ENCODE measurements at regions not wholly inside any gene's neighbourhood (a gene's known extent, or its start where the extent isn't known, plus 50 kb on each side); places are given as distances from the start of the nearest gene placed in this dataset.

DNA sequence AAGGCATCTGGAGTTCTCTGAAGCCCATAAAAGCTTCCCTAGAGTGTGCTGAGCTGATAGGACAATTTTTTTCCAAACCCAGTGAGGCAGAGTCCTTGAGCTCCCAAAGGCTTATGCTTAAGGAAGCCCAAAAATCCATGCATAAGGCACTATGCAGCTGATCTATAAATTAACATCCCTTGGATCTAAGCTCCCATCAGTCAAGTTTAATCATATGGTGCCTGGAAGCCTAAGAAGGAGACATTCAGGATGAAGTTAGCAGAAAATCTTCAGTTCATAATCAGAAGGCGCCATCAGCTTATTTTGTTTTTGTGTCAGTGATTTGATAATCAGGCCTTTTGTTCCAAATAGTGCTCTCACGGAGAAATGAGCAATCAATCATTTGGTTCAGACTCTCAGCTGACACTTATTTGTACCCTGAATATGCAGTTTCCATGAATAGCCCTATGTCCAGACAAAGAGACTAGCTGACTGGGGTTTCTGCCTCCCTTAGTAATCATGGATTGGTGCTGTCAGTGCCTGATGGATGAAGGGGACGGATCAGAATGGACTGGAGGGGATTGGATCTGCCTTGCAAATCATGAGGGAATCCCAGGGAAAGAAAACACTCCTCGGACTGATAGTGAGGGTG lies 464.8 kb upstream of the RGPD4 start:
- H2AFZ ChIP-seq (ENCODE audit: low read depth, low read length), result no peak overlapping the region
- H3K9me1 ChIP-seq (ENCODE audit: control insufficient read depth, insufficient read depth, low read length), result no peaks in the 10 kb centered on the region
- H4K20me1 ChIP-seq (replicated peaks; ENCODE audit: control insufficient read depth, insufficient read depth, low read length), result no peaks in the 10 kb centered on the region
- H3K27ac ChIP-seq (ENCODE audit: extremely low read depth, low read depth, low read length), result no peak overlapping the region
- intact Hi-C loops (cut with micrococcal nuclease), result no loop called here
- 0% methylated on average over 4 of the region's 4 CpGs for WGBS (ENCODE audit: insufficient coverage, low coverage, missing lambda C conversion rate)
- H3K4me1 ChIP-seq (replicated peaks in 1 of 2; ENCODE audit: control insufficient read depth in 2 of 2, insufficient read depth in 2 of 2, low read length in 2 of 2), result no peaks in the 10 kb centered on the region
- no peaks in the 10 kb centered on the region for H3K27me3 ChIP-seq (ENCODE audit: control insufficient read depth in 2 of 2, insufficient read depth in 2 of 2, low read length in 2 of 2)
- in situ Hi-C loops (cut with MboI), result no loop called here
- H3K9me3 ChIP-seq (replicated peaks; ENCODE audit: control insufficient read depth, insufficient read depth, low read depth, low read length), result no peaks in the 10 kb centered on the region
- BruUV-seq (replicated peaks), result no TSS peak
- ATAC-seq (no peak), FAIRE-seq (no peak), DNase-seq (ENCODE audit: extremely low read depth in 1 of 4, low spot score in 3 of 4) (no peak)
- POLR2A ChIA-PET, result no interaction called here
- no peak overlapping the region for H3K4me2 ChIP-seq (ENCODE audit: insufficient read depth, low read length)
- TF ChIP-seq ZC3H4 (CRISPR knock-in tag; IDR thresholded peaks at IDR 0.05; ENCODE audit: borderline replicate concordance) (no peak), ZFP1 (CRISPR knock-in tag; IDR thresholded peaks at IDR 0.05) (no peak), ZKSCAN8 (CRISPR knock-in tag; IDR thresholded peaks at IDR 0.05) (no peak), MEF2A (IDR thresholded peaks at IDR 0.05; ENCODE audit: control insufficient read depth, low read depth, low read length) (no peak), CCNT2 (IDR thresholded peaks at IDR 0.05; ENCODE audit: borderline replicate concordance, extremely low read depth, insufficient read length, low read depth, low read length) (no peak), NRF1 (conservative IDR thresholded peaks at IDR 0.05 in 1 of 2, IDR thresholded peaks at IDR 0.05 in 1 of 2) (no peak)
- TF ChIP-seq, protein P1, sequence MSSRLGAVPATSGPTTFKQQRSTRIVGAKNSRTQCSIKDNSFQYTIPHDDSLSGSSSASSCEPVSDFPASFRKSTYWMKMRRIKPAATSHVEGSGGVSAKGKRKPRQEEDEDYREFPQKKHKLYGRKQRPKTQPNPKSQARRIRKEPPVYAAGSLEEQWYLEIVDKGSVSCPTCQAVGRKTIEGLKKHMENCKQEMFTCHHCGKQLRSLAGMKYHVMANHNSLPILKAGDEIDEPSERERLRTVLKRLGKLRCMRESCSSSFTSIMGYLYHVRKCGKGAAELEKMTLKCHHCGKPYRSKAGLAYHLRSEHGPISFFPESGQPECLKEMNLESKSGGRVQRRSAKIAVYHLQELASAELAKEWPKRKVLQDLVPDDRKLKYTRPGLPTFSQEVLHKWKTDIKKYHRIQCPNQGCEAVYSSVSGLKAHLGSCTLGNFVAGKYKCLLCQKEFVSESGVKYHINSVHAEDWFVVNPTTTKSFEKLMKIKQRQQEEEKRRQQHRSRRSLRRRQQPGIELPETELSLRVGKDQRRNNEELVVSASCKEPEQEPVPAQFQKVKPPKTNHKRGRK (tag; IDR thresholded peaks at IDR 0.05), result no peak
- TF ChIP-seq, protein P2, sequence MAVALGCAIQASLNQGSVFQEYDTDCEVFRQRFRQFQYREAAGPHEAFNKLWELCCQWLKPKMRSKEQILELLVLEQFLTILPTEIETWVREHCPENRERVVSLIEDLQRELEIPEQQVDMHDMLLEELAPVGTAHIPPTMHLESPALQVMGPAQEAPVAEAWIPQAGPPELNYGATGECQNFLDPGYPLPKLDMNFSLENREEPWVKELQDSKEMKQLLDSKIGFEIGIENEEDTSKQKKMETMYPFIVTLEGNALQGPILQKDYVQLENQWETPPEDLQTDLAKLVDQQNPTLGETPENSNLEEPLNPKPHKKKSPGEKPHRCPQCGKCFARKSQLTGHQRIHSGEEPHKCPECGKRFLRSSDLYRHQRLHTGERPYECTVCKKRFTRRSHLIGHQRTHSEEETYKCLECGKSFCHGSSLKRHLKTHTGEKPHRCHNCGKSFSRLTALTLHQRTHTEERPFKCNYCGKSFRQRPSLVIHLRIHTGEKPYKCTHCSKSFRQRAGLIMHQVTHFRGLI (CRISPR knock-in tag; IDR thresholded peaks at IDR 0.05), result no peak
- no peak overlapping the region for H3K9ac ChIP-seq (ENCODE audit: insufficient read depth in 1 of 2, low read depth in 2 of 2, low read length in 2 of 2)
- no peaks in the 10 kb centered on the region for H3K36me3 ChIP-seq (ENCODE audit: control insufficient read depth, insufficient read depth, low read length)
- no peaks in the 10 kb centered on the region for H3K79me2 ChIP-seq (ENCODE audit: control insufficient read depth, insufficient read depth, low read length)
- CTCF ChIA-PET (ENCODE audit: low intra/inter-chr PET ratio), result no interaction called here
- no peak overlapping the region for H3K4me3 ChIP-seq

Data from K562 (cell line).